Tibial nerve (tissue), 3 donors: ENCODE measurements at regions not wholly inside any gene's neighbourhood (a gene's known extent, or its start where the extent isn't known, plus 50 kb on each side); places are given as distances from the start of the nearest gene placed in this dataset.

Experiments used
- CTCF ChIP-seq, 5 experiments: fragments of 200-600 bp in 3 of 5; fragments of 450-650 bp in 2 of 5; sonication (generic) in 3 of 5; IDR thresholded peaks; one replicate each; pipeline ENCODE4 v1.5.1; 2016 to 2019; ENCODE audit warnings: antibody characterized with exemption in 5 of 5, mild to moderate bottlenecking in 3 of 5, moderate library complexity in 2 of 5
- POLR2A ChIP-seq, 2 donors: fragments of 450-650 bp; IDR thresholded peaks; one replicate each; pipeline ENCODE4 v1.6.1; 2017; ENCODE audit warnings: antibody characterized with exemption in 2 of 2, mild to moderate bottlenecking in 2 of 2, moderate library complexity in 2 of 2

GRCh38 chr4:24405341-24405740 lies 179.0 kb downstream of the DHX15 start:
- TF ChIP-seq POLR2A (IDR thresholded peaks at IDR 0.05), result no peak
- no peak for TF ChIP-seq CTCF (IDR thresholded peaks at IDR 0.05)
